PC-3 (cell line): ENCODE measurements at regions not wholly inside any gene's neighbourhood (a gene's known extent, or its start where the extent isn't known, plus 50 kb on each side); places are given as distances from the start of the nearest gene placed in this dataset.

ENCODE experiments used
- ATAC-seq: fragments of 200-7000 bp; cut with Tn5 transposase; 2 replicates; pipeline ENCODE4 v1.9.1; 2020; ENCODE audit warnings: mild to moderate bottlenecking, moderate library complexity
- BruUV-seq: library from RNA; stranded (reverse); fragments of 400-500 nt; replicated peaks from 2 replicates; lab custom pipeline; 2021; lab: Mats Ljungman, UMichigan
- CTCF ChIA-PET: fragments of 300-600 bp; sonication (Branson Sonifier 250); formaldehyde crosslinking; loops from one replicate; lab custom pipeline; 2022; ENCODE audit warnings: antibody characterized with exemption; lab: Charles Lee
- POLR2A ChIA-PET: fragments of 300-600 bp; sonication (Branson Sonifier 250); formaldehyde crosslinking; loops from one replicate; lab custom pipeline; 2022; ENCODE audit warnings: antibody characterized with exemption; ENCODE audit not compliant: unreplicated experiment; lab: Charles Lee
- DNase-seq: peaks from one replicate; pipeline ENCODE4 v3.0.0-alpha.2; 2015
- H2AFZ ChIP-seq: fragments of 300-600 bp; sonication (generic); 2 replicates; pipeline ENCODE4 v1.6.0; 2016; ENCODE audit warnings: antibody characterized with exemption, low read length
- H3F3A ChIP-seq: fragments of 300-600 bp; sonication (generic); one replicate; pipeline ENCODE4 v1.6.0; 2017; ENCODE audit warnings: antibody characterized with exemption, low read length, control low read depth, mild to moderate bottlenecking; ENCODE audit not compliant: unreplicated experiment
- H3K27ac ChIP-seq: fragments of 300-600 bp; sonication (generic); 2 replicates; pipeline ENCODE4 v1.5.1; 2016; ENCODE audit warnings: mild to moderate bottlenecking, low read length
- H3K27me3 ChIP-seq: fragments of 300-600 bp; sonication (generic); 2 replicates; pipeline ENCODE4 v1.6.1; 2016; ENCODE audit warnings: low read length, mixed read lengths
- H3K36me3 ChIP-seq: fragments of 300-600 bp; sonication (generic); 2 replicates; pipeline ENCODE4 v1.6.1; 2016; ENCODE audit warnings: low read depth, mixed run types, low read length, mixed read lengths
- H3K4me1 ChIP-seq: fragments of 300-600 bp; sonication (generic); 2 replicates; pipeline ENCODE4 v1.5.1; 2016; ENCODE audit warnings: low read length; ENCODE audit not compliant: insufficient read depth
- H3K4me2 ChIP-seq: fragments of 300-600 bp; sonication (generic); 2 replicates; pipeline ENCODE4 v1.6.0; 2016; ENCODE audit warnings: low read length
- H3K4me3 ChIP-seq: fragments of 300-600 bp; sonication (generic); 2 replicates; pipeline ENCODE4 v1.5.1; 2016; ENCODE audit warnings: mild to moderate bottlenecking, low read length, mixed read lengths
- H3K79me2 ChIP-seq: fragments of 300-600 bp; sonication (generic); 2 replicates; pipeline ENCODE4 v1.6.1; 2017; ENCODE audit warnings: low read length, mixed read lengths
- H3K9ac ChIP-seq: fragments of 300-600 bp; sonication (generic); 2 replicates; pipeline ENCODE4 v1.6.0; 2016; ENCODE audit warnings: mild to moderate bottlenecking, low read length
- H3K9me2 ChIP-seq: fragments of 300-600 bp; sonication (generic); replicated peaks from 2 replicates; pipeline ENCODE4 v1.6.1; 2016; ENCODE audit warnings: mixed run types, low read length, mixed read lengths
- H3K9me3 ChIP-seq: fragments of 300-600 bp; sonication (generic); 2 replicates; pipeline ENCODE4 v1.6.1; 2016; ENCODE audit warnings: low read length, mixed read lengths
- H4K20me1 ChIP-seq: fragments of 300-600 bp; sonication (generic); 2 replicates; pipeline ENCODE4 v1.6.1; 2016; ENCODE audit warnings: low read length, mixed read lengths
- EZH2 ChIP-seq: fragments of 300-600 bp; sonication (generic); IDR thresholded peaks from one replicate; pipeline ENCODE4 v1.6.1; 2017; ENCODE audit warnings: antibody characterized with exemption, mild to moderate bottlenecking, low read length; ENCODE audit not compliant: unreplicated experiment
- EZH2phosphoT487 ChIP-seq: fragments of 300-600 bp; sonication (generic); IDR thresholded peaks from 2 replicates; pipeline ENCODE4 v1.6.1; 2018; ENCODE audit warnings: mild to moderate bottlenecking, antibody characterized with exemption, low read length, borderline replicate concordance
- intact Hi-C: fragments of 100-400 bp; cut with micrococcal nuclease; formaldehyde crosslinking; loops from 2 replicates; pipeline ENCODE4 v1.9.0; 2023
- TF ChIP-seq, protein P1 (sequence below): fragments of 300-600 bp; sonication (generic); conservative IDR thresholded peaks from 2 replicates; pipeline ENCODE4 v1.5.1; 2017; ENCODE audit warnings: antibody characterized with exemption, low read depth, mild to moderate bottlenecking, low read length

DNA sequence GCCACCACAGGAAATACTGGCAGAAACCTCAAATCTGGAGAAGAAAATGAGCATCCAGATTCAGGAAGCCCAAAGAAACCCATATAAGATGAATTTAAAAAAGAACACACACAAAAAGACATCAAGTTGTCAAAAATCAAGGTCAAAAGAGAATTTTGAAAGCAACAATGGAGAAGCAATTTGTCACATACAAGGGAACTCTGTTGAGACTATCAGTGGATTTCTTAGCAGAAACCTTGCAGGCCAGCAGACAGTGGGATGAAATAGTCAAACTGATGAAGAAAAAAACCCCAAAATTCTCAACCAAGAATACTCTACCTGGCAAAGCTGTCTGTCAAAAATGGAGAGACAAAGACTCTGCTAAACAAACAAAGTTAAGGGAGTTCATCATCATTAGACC, 272.6 kb downstream of the ADCYAP1 start:
- Histone ChIP-seq H3K4me2 (no peak overlapping the region), H3K36me3 (0 out of 2 replicates have a peak, but pooled peaks cover 5% of the 10 kb centered on the region), H3K9me3 (peaks cover 11% of the 10 kb centered on the region; the same call in 1 of the 2 replicates), H3F3A (no peaks in the 10 kb centered on the region), H3K9ac (no peak overlapping the region), H3K4me3 (no peak overlapping the region), H3K27ac (no peak overlapping the region), H2AFZ (no peak overlapping the region), H3K4me1 (peaks cover 16% of the 10 kb centered on the region), H4K20me1 (no peaks in the 10 kb centered on the region), H3K27me3 (no peaks in the 10 kb centered on the region), H3K79me2 (no peaks in the 10 kb centered on the region), H3K9me2 (no peaks in the 10 kb centered on the region)
- no peak for DNase-seq
- no peak for ATAC-seq
- ChIA-PET CTCF (no interaction called here), POLR2A (no interaction called here)
- BruUV-seq, result no TSS peak
- intact Hi-C loops, result no loop called here
- TF ChIP-seq, protein P1, sequence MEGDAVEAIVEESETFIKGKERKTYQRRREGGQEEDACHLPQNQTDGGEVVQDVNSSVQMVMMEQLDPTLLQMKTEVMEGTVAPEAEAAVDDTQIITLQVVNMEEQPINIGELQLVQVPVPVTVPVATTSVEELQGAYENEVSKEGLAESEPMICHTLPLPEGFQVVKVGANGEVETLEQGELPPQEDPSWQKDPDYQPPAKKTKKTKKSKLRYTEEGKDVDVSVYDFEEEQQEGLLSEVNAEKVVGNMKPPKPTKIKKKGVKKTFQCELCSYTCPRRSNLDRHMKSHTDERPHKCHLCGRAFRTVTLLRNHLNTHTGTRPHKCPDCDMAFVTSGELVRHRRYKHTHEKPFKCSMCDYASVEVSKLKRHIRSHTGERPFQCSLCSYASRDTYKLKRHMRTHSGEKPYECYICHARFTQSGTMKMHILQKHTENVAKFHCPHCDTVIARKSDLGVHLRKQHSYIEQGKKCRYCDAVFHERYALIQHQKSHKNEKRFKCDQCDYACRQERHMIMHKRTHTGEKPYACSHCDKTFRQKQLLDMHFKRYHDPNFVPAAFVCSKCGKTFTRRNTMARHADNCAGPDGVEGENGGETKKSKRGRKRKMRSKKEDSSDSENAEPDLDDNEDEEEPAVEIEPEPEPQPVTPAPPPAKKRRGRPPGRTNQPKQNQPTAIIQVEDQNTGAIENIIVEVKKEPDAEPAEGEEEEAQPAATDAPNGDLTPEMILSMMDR, result no peak
- TF ChIP-seq EZH2phosphoT487 (no peak), EZH2 (no peak)

DNA sequence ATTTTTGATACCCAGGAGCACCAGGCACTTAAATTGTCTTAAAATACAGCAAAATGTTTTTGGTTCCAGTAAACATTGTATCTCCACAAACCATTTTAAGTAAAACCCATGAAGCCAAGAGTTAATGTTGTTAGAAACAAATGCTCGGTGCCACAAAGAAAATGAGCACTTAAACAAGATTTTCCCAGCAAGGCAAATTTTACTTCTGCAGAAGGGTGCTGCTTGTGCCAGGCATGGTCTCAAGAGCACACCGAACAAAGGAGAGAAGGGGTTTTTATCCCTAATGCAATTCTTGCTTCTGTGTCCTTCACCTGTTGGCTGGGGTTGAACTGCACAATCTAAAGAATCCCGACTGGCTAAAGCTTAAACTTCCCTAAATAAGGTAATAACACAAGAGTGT, 286.7 kb downstream of the ADCYAP1 start:
- ATAC-seq (no peak), DNase-seq (no peak)
- Histone ChIP-seq H3K9me2 (no peaks in the 10 kb centered on the region), H3K4me3 (no peak overlapping the region), H3K9ac (no peak overlapping the region), H3K36me3 (no peaks in the 10 kb centered on the region), H3F3A (no peaks in the 10 kb centered on the region), H3K79me2 (no peaks in the 10 kb centered on the region), H3K27ac (no peak overlapping the region), H2AFZ (no peak overlapping the region), H3K27me3 (no peaks in the 10 kb centered on the region), H3K4me2 (no peak overlapping the region), H3K9me3 (peaks cover 10% of the 10 kb centered on the region), H3K4me1 (no peaks in the 10 kb centered on the region), H4K20me1 (no peaks in the 10 kb centered on the region)
- intact Hi-C loops, result no loop called here
- ChIA-PET CTCF (no interaction called here), POLR2A (no interaction called here)
- no TSS peak for BruUV-seq
- TF ChIP-seq EZH2phosphoT487, result no peak
- TF ChIP-seq, protein P1, result no peak
- no peak for TF ChIP-seq EZH2

- H3K27me3 ChIP-seq, result no peaks in the 10 kb centered on the region
- H2AFZ ChIP-seq, result no peak overlapping the region
- H3K4me1 ChIP-seq, result no peaks in the 10 kb centered on the region
- no peaks in the 10 kb centered on the region for H3K36me3 ChIP-seq
- intact Hi-C loops, result no loop called here
- TF ChIP-seq, protein P1, result no peak
- TF ChIP-seq EZH2 (no peak), EZH2phosphoT487 (no peak)
- H3K27ac ChIP-seq, result no peak overlapping the region
- H3F3A ChIP-seq, result no peaks in the 10 kb centered on the region
- ChIA-PET POLR2A (no interaction called here), CTCF (no interaction called here)
- H3K4me3 ChIP-seq, result no peak overlapping the region
- H3K4me2 ChIP-seq, result no peak overlapping the region
- no peaks in the 10 kb centered on the region for H3K9me2 ChIP-seq
- peaks cover 13% of the 10 kb centered on the region for H3K9me3 ChIP-seq
- ATAC-seq (no peak), DNase-seq (no peak)
- H3K9ac ChIP-seq, result no peak overlapping the region
- BruUV-seq, result no TSS peak
- H4K20me1 ChIP-seq, result no peaks in the 10 kb centered on the region
- H3K79me2 ChIP-seq, result no peaks in the 10 kb centered on the region
These were observed 308.5 kb downstream of the ADCYAP1 start for GRCh38 chr18:1213126-1213525.
